ENCODE measurements at regions not wholly inside any gene's neighbourhood (a gene's known extent, or its start where the extent isn't known, plus 50 kb on each side); places are given as distances from the start of the nearest gene placed in this dataset.

- DNase-seq (ENCODE audit: low read depth, low spot score) = peak; percentile 15
These were observed 114.1 kb upstream of the FIGN start for GRCh38 chr2:163849756-163850435.

DNA sequence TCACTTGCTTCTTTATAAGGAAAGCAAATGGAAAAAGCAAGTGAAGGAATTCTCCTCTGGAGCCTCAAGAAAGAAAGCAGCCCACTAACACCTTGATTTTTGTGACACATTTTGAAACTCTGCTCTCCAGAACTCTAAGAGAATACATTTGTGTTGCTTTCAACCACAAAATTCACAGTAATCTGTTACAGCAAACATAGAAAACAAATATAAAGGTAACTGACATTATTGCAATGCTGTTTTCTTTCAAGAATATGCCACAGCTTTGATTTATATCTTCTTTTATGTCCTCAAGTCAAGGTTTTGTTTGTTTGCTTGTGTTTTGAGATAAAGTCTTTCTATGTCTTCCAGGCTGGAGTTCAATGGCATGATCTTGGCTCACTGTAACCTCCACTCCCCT, 103.1 kb upstream of the FIGN start:
- no peak for DNase-seq (ENCODE audit: low read depth, low spot score)

GRCh38 chr2:163836167-163836566, 100.4 kb upstream of the FIGN start:
- no peak for DNase-seq (ENCODE audit: low read depth, low spot score)

DNA sequence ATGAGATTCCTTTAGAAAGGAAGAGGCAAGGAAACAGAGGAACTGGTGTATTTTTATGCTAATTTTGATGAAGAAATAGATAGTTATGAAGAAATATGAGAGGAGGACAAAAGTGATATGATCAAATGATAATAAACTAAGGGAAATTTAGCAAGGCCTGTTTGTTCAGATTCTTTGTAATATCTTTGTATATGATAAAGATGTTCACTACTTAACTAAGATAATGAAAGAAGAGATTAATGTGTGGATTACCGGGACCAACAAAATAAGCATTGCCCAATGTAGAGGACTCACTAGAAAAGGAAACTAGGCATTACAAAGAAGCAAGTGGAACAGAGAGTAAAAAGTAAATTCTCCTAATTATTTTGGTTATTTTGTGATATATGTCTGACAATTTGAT, 99.0 kb upstream of the FIGN start:
- no peak for DNase-seq (ENCODE audit: low read depth, low spot score)

- DNase-seq (ENCODE audit: low read depth, low spot score) = no peak
These were observed 98.4 kb upstream of the FIGN start for GRCh38 chr2:163834221-163834620.

GRCh38 chr2:163828771-163829170, 93.0 kb upstream of the FIGN start:
- DNase-seq (ENCODE audit: low read depth, low spot score) = no peak

- DNase-seq (ENCODE audit: low read depth, low spot score) = no peak
These were observed 86.2 kb upstream of the FIGN start for GRCh38 chr2:163822033-163822432.

- no peak for DNase-seq (ENCODE audit: low read depth, low spot score)
These were observed 77.2 kb upstream of the FIGN start for GRCh38 chr2:163812926-163813520.

GRCh38 chr2:163808406-163808805, 72.6 kb upstream of the FIGN start:
- no peak for DNase-seq (ENCODE audit: low read depth, low spot score)

DNA sequence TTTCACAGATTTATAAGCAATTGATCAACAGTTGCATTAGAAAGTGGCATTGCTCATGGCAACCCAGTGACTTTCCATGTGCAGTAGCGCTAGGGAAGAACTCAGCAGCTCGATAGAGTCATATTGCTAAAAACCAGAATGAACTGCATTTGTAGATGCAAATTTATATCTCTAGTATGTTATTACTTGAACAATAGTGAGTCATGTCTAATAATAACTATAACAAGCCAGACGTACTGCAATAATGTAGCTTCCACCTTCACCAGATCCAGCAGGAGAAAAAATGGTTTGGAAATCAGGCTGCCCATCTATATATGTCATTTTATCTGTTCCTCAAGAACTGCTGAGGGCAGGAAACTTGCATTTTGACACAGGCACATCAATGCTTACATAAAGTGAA, 66.5 kb upstream of the FIGN start:
- DNase-seq (ENCODE audit: low read depth, low spot score) = no peak

- no peak for DNase-seq (ENCODE audit: low read depth, low spot score)
These were observed 65.7 kb upstream of the FIGN start for GRCh38 chr2:163801486-163801885.

DNA sequence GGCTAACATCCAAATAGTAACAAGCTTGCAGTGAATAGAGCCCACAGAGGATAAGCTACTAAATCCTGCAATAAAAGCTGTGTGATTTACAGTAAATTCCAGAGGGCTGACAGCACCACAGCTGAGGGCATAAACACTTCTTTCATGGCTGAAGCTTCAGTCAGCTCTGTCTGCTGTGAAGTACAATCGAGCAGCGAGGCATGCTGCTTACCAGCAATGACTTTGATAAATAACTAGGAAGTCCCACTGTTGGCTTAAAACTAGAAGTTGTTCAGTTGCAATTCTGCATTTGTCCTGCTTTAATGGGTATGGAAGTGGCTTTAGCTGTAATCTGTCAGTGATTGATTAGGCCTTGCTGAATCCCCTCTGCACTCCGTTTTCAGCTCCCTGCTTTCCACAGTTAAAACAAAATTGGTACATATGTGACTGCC, 65.2 kb upstream of the FIGN start:
- DNase-seq (ENCODE audit: low read depth, low spot score) = peak; percentile 46

DNA sequence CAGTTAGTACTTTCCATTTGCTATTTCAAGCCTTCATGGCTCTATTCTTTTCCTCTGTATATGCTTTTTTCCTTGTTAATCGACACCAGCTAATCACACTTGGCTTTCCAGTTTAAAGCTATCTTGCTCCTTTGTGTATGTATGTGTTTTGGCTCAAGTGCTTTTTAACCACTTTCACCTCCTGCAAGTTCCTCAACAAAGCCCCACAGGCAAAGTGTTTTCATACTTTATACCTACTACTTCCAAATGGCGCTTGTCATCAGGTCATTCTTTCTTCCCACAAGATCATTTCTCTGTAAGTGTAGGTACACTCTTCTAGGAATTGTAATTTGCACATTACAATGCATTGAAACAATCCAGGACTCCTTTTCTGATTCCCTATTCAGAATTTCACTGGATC, 64.0 kb upstream of the FIGN start:
- DNase-seq (ENCODE audit: low read depth, low spot score) = no peak

GRCh38 chr2:163794635-163795034, 58.8 kb upstream of the FIGN start:
- no peak for DNase-seq (ENCODE audit: low read depth, low spot score)
